GM19452 (cell line): ENCODE measurements at regions not wholly inside any gene's neighbourhood (a gene's known extent, or its start where the extent isn't known, plus 50 kb on each side); places are given as distances from the start of the nearest gene placed in this dataset.
A peak's percentile ranks its signal among the peaks of the same experiment; 100 is the strongest.
"Not testable (repeated sequence)": the region's sequence is repeated elsewhere in the genome, so short reads cannot be mapped to it uniquely, and the experiment has no call there.

Experiments
- ATAC-seq: cut with Tn5 transposase; IDR thresholded peaks from one replicate; pipeline ENCODE4 v1.9.1; 2021; ENCODE audit not compliant: unreplicated experiment

- no peak for ATAC-seq
These were observed 593.4 kb upstream of the RGMB start for GRCh38 chr5:98179791-98180755.

GRCh38 chr5:98186128-98186527 lies 587.3 kb upstream of the RGMB start:
- no peak for ATAC-seq

GRCh38 chr5:98187945-98188344 lies 585.5 kb upstream of the RGMB start:
- no peak for ATAC-seq

GRCh38 chr5:98190344-98190743 lies 583.1 kb upstream of the RGMB start:
- ATAC-seq: not testable (repeated sequence)

GRCh38 chr5:98193921-98194760 lies 579.3 kb upstream of the RGMB start:
- no peak for ATAC-seq

- ATAC-seq: no peak
These were observed 572.5 kb upstream of the RGMB start for GRCh38 chr5:98200726-98201541.

GRCh38 chr5:98204798-98205197 lies 568.7 kb upstream of the RGMB start:
- ATAC-seq: no peak

GRCh38 chr5:98205691-98206461 lies 567.6 kb upstream of the RGMB start:
- ATAC-seq: no peak

- no peak for ATAC-seq
These were observed 566.9 kb upstream of the RGMB start for GRCh38 chr5:98206566-98206965.

GRCh38 chr5:98209418-98209817 lies 564.0 kb upstream of the RGMB start:
- no peak for ATAC-seq

- no peak for ATAC-seq
These were observed 559.0 kb upstream of the RGMB start for GRCh38 chr5:98214240-98215051.

- ATAC-seq: peak; percentile 49
These were observed 556.3 kb upstream of the RGMB start for GRCh38 chr5:98217138-98217537.

GRCh38 chr5:98218838-98219237 lies 554.6 kb upstream of the RGMB start:
- ATAC-seq: no peak

GRCh38 chr5:98227489-98227888 lies 546.0 kb upstream of the RGMB start:
- no peak for ATAC-seq

GRCh38 chr5:98231089-98231488 lies 542.4 kb upstream of the RGMB start:
- ATAC-seq: no peak

- not testable (repeated sequence) for ATAC-seq
These were observed 535.7 kb upstream of the RGMB start for GRCh38 chr5:98237794-98238193.

- no peak for ATAC-seq
These were observed 529.5 kb upstream of the RGMB start for GRCh38 chr5:98243972-98244371.

GRCh38 chr5:98248949-98249348 lies 524.5 kb upstream of the RGMB start:
- no peak for ATAC-seq

- no peak for ATAC-seq
These were observed 514.5 kb upstream of the RGMB start for GRCh38 chr5:98258939-98259338.
